ENCODE measurements at regions not wholly inside any gene's neighbourhood (a gene's known extent, or its start where the extent isn't known, plus 50 kb on each side); places are given as distances from the start of the nearest gene placed in this dataset.

- Histone ChIP-seq H3K4me3 (no peak overlapping the region), H3K4me1 (peaks cover 4% of the 10 kb centered on the region), H3K27ac (no peak overlapping the region), H3K27me3 (no peaks in the 10 kb centered on the region), H3K9me3 (no peaks in the 10 kb centered on the region), H3K36me3 (ENCODE audit: low read depth, missing control alignments) (no peaks in the 10 kb centered on the region)
- 86 to 88% methylated on average over 2 of the region's 2 CpGs for WGBS, 2 donors
- DNase-seq, result no peak
- no peak for TF ChIP-seq POLR2A (IDR thresholded peaks at IDR 0.05)
- no peak for TF ChIP-seq CTCF (IDR thresholded peaks at IDR 0.05)
- intact Hi-C loops (cut with DNase I; ENCODE audit: low total_unique reads), result no loop called here
Observed at GRCh38 chr4:154009191-154009590, 220.3 kb upstream of the SFRP2 start.

- no peak for DNase-seq
- TF ChIP-seq POLR2A (IDR thresholded peaks at IDR 0.05) (no peak), CTCF (IDR thresholded peaks at IDR 0.05) (no peak)
- intact Hi-C loops (cut with DNase I; ENCODE audit: low total_unique reads), result no loop called here
- H3K4me3 ChIP-seq, result no peak overlapping the region
- peak overlapping the region in 1 of 2 donors; percentile 40 for H3K27ac ChIP-seq
- no peaks in the 10 kb centered on the region for H3K9me3 ChIP-seq
- peaks cover 4% of the 10 kb centered on the region for H3K4me1 ChIP-seq
- no peaks in the 10 kb centered on the region for H3K36me3 ChIP-seq (ENCODE audit: low read depth, missing control alignments)
- no peaks in the 10 kb centered on the region for H3K27me3 ChIP-seq
- 71 to 94% methylated on average over 3 to 5 of the region's 5 CpGs for WGBS, 2 donors
Observed at GRCh38 chr4:154005171-154005520, 216.3 kb upstream of the SFRP2 start.

- Histone ChIP-seq H3K9me3 (no peaks in the 10 kb centered on the region), H3K27me3 (no peaks in the 10 kb centered on the region), H3K36me3 (ENCODE audit: low read depth, missing control alignments) (no peaks in the 10 kb centered on the region), H3K4me3 (no peak overlapping the region), H3K4me1 (peaks cover 4% of the 10 kb centered on the region), H3K27ac (peak overlapping the region; percentile 3 to 40)
- peak; percentile 45 for DNase-seq
- 47 to 53% methylated on average over 7 of the region's 7 CpGs for WGBS, 2 donors
- intact Hi-C loops (cut with DNase I; ENCODE audit: low total_unique reads), result no loop called here
- TF ChIP-seq POLR2A (IDR thresholded peaks at IDR 0.05) (no peak), CTCF (IDR thresholded peaks at IDR 0.05) (no peak)
Observed at GRCh38 chr4:154004507-154005170, 215.8 kb upstream of the SFRP2 start.

- Histone ChIP-seq H3K27me3 (no peaks in the 10 kb centered on the region), H3K4me3 (no peak overlapping the region), H3K9me3 (no peaks in the 10 kb centered on the region), H3K36me3 (ENCODE audit: low read depth, missing control alignments) (no peaks in the 10 kb centered on the region), H3K4me1 (peaks cover 4% of the 10 kb centered on the region), H3K27ac (peak overlapping the region in 1 of 2 donors; percentile 40)
- no peak for TF ChIP-seq CTCF (IDR thresholded peaks at IDR 0.05)
- TF ChIP-seq POLR2A (IDR thresholded peaks at IDR 0.05), result no peak
- intact Hi-C loops (cut with DNase I; ENCODE audit: low total_unique reads), result no loop called here
- no peak for DNase-seq
- WGBS, 2 donors, result 79 to 84% methylated on average over 5 of the region's 5 CpGs
Observed at GRCh38 chr4:154004016-154004415, 215.1 kb upstream of the SFRP2 start.

- 91 to 98% methylated on average over 1 of the region's 1 CpG for WGBS, 2 donors
- no peaks in the 10 kb centered on the region for H3K27me3 ChIP-seq
- no peak for DNase-seq
- H3K4me1 ChIP-seq, result peaks cover 4% of the 10 kb centered on the region
- no peak for TF ChIP-seq POLR2A (IDR thresholded peaks at IDR 0.05)
- peak overlapping the region in 1 of 2 donors; percentile 40 for H3K27ac ChIP-seq
- H3K4me3 ChIP-seq, result no peak overlapping the region
- intact Hi-C loops (cut with DNase I; ENCODE audit: low total_unique reads), result no loop called here
- H3K9me3 ChIP-seq, result no peaks in the 10 kb centered on the region
- H3K36me3 ChIP-seq (ENCODE audit: low read depth, missing control alignments), result no peaks in the 10 kb centered on the region
Observed at GRCh38 chr4:154003378-154003777, 214.5 kb upstream of the SFRP2 start.

All from testis (tissue), 2 donors.